Hepatocyte (in vitro differentiated cells): ENCODE measurements at regions not wholly inside any gene's neighbourhood (a gene's known extent, or its start where the extent isn't known, plus 50 kb on each side); places are given as distances from the start of the nearest gene placed in this dataset.

ENCODE experiments used
- CTCF ChIP-seq: fragments of 200-600 bp; sonication (generic); IDR thresholded peaks from 2 replicates; pipeline ENCODE4 v1.5.1; 2016; ENCODE audit warnings: antibody characterized with exemption, mild to moderate bottlenecking; ENCODE audit not compliant: poor library complexity
- EZH2 ChIP-seq: fragments of 200-600 bp; sonication (generic); IDR thresholded peaks from 2 replicates; pipeline ENCODE4 v1.6.1; 2016; ENCODE audit warnings: antibody characterized with exemption, mild to moderate bottlenecking, borderline replicate concordance

GRCh38 chr2:174697255-174697654 lies 67.0 kb downstream of the CHRNA1 start:
- peak; percentile 78 for TF ChIP-seq CTCF
- no peak for TF ChIP-seq EZH2
